ENCODE measurements at regions not wholly inside any gene's neighbourhood (a gene's known extent, or its start where the extent isn't known, plus 50 kb on each side); places are given as distances from the start of the nearest gene placed in this dataset.

DNA sequence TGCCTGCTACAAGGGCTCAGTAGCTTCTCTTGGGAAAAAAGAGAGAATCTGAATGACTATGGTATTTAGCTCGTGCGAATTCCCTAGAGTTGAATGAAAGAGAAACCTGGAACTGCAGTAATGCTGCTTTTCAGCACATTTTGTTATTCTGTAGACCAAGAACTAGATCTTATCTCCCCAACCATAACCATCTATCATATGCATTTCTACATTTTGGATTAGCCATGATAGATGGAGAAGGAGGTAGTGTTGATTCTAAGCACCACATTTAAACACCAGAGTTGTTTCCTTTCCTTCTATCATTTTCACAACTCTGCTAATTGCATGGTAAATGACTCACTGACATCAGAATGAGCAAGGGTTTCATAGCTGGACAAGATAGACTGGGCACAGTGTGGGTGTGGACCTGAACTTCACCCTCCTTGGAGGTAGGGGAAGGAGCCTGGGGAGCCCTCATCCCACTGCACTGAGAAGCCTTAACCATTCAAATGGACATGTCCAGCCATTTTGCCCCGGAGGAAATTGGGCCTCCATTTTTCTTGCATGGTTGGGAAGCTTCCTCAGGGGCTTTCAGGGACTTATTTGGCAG, 55.3 kb upstream of the BMPER start:
- no peak for TF ChIP-seq CTCF (conservative IDR thresholded peaks at IDR 0.05)
- H3K9me3 Mint-ChIP-seq: peaks cover 6% of the 10 kb centered on the region
- H3K27me3 Mint-ChIP-seq: peaks cover 46% of the 10 kb centered on the region
- no peak overlapping the region for H3K27ac Mint-ChIP-seq
- no peaks in the 10 kb centered on the region for H3K36me3 Mint-ChIP-seq
- no peak overlapping the region for H3K4me3 Mint-ChIP-seq
- DNase-seq (ENCODE audit: extremely low spot score, unreplicated experiment): no peak
- no peaks in the 10 kb centered on the region for H3K4me1 Mint-ChIP-seq (ENCODE audit: unreplicated experiment)

DNA sequence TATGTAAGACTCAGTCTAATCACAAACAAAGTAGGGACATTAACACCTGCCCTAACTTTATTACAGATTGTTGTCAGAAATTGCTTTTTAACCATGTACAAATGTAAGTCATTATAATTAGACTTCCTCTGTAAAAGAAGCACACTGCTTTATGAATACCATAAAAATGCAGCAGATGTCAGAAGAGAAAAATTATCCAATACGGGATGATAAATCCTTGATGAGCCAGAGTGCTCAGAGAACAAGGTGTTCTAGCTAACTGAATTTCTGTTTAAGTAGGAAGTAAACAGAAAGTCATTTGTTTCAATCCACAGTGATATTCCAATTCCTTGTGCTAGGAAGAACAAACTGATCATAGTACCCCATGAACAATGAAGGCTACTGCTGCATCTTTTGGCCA, 54.6 kb upstream of the BMPER start:
- no peaks in the 10 kb centered on the region for H3K36me3 Mint-ChIP-seq
- no peak for DNase-seq (ENCODE audit: extremely low spot score, unreplicated experiment)
- no peak overlapping the region for H3K4me3 Mint-ChIP-seq
- H3K4me1 Mint-ChIP-seq (ENCODE audit: unreplicated experiment): no peaks in the 10 kb centered on the region
- peaks cover 45% of the 10 kb centered on the region for H3K27me3 Mint-ChIP-seq
- H3K27ac Mint-ChIP-seq: no peak overlapping the region
- no peak for TF ChIP-seq CTCF (conservative IDR thresholded peaks at IDR 0.05)
- peaks cover 6% of the 10 kb centered on the region for H3K9me3 Mint-ChIP-seq

DNA sequence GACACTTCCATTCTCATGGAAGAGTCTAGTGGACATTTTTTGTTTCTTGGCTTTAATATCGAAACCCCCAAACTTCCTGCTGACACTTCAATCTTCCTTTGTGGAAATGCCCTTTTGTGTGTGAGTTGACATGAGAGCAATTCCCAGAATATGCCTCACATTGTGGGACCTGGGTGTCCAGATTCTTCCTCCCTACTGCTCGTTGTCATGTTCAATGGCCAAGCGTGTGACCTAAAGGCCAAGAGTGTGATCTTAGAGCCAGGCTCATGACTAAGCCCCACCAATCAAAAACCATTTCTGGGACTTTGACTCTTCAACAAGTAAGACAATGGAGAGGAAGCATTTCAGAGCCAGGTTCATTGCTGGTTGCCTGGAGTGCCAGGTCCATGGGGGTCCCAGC, 52.5 kb upstream of the BMPER start:
- H3K36me3 Mint-ChIP-seq: no peaks in the 10 kb centered on the region
- no peak for DNase-seq (ENCODE audit: extremely low spot score, unreplicated experiment)
- peaks cover 34% of the 10 kb centered on the region for H3K27me3 Mint-ChIP-seq
- no peak overlapping the region for H3K27ac Mint-ChIP-seq
- no peak for TF ChIP-seq CTCF (conservative IDR thresholded peaks at IDR 0.05)
- no peak overlapping the region for H3K4me3 Mint-ChIP-seq
- H3K9me3 Mint-ChIP-seq: peaks cover 6% of the 10 kb centered on the region
- H3K4me1 Mint-ChIP-seq (ENCODE audit: unreplicated experiment): no peaks in the 10 kb centered on the region

DNA sequence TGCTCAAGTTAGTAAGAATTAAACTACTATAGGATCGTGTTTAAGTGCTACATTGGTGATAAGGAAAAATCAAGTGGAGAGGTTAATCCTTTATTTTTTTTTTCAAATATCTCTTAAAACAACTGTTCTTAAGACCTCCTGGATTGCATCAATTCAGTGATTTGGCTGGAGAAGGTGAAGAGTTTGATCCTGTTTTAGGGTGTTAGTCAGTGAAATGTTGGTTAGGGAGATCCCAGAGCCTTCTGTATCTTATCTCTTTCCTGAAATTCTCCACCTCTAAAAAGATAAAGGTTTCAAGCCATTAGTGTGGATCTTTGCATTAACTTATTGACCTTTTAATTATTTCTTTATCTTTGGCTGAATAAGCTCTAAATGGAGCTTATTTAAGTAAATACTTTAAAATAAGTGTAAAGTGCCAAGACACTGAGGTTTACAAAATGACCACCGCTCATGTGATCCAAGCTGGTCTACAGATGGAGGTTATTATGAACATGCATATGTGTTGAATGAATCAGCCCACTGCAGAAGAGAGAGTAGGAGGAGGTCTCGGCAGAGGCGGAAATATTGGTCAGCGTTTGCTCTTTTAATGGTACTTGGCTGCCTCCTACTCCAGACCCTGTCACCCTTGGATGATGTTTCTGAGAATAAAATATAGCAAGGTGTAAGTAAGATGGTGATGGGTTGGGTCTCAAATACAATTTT, 51.8 kb upstream of the BMPER start:
- Mint-ChIP-seq H3K9me3 (peaks cover 6% of the 10 kb centered on the region), H3K27ac (no peak overlapping the region), H3K36me3 (no peaks in the 10 kb centered on the region), H3K4me1 (ENCODE audit: unreplicated experiment) (no peaks in the 10 kb centered on the region), H3K4me3 (no peak overlapping the region), H3K27me3 (peaks cover 32% of the 10 kb centered on the region)
- no peak for DNase-seq (ENCODE audit: extremely low spot score, unreplicated experiment)
- no peak for TF ChIP-seq CTCF (conservative IDR thresholded peaks at IDR 0.05)

DNA sequence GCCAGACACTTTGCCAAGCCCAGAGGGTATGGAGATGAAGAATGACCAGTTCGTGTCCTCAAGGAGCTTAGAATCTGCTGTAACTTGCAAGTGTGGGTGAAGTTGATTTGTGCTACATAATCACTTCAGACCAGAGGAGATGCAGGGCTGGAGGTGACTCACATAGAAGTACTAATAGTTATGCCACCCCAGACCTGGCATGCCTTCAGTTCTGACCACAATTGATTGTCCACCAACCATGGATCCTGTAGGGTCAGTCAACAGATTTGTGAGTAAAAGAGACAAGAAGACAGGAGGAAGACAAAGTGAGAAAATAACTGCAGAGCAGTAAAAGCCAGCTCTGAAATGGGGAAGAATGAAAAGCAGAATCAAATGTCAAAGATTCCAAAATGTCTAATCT, 51.2 kb upstream of the BMPER start:
- no peaks in the 10 kb centered on the region for H3K4me1 Mint-ChIP-seq (ENCODE audit: unreplicated experiment)
- no peak for TF ChIP-seq CTCF (conservative IDR thresholded peaks at IDR 0.05)
- DNase-seq (ENCODE audit: extremely low spot score, unreplicated experiment): no peak
- no peak overlapping the region for H3K4me3 Mint-ChIP-seq
- no peak overlapping the region for H3K27ac Mint-ChIP-seq
- H3K27me3 Mint-ChIP-seq: peaks cover 25% of the 10 kb centered on the region
- peaks cover under 1% of the 10 kb centered on the region for H3K9me3 Mint-ChIP-seq
- no peaks in the 10 kb centered on the region for H3K36me3 Mint-ChIP-seq
